NB4 (cell line): ENCODE measurements at regions not wholly inside any gene's neighbourhood (a gene's known extent, or its start where the extent isn't known, plus 50 kb on each side); places are given as distances from the start of the nearest gene placed in this dataset.

Experiments used
- MYC ChIP-seq: IDR thresholded peaks from 2 replicates; pipeline ENCODE4 v1.6.1; 2011; ENCODE audit warnings: low read depth, low read length
- TF ChIP-seq, protein P1 (sequence below): IDR thresholded peaks from one replicate; pipeline ENCODE4 v1.5.1; 2012; ENCODE audit warnings: low read depth, low read length

DNA sequence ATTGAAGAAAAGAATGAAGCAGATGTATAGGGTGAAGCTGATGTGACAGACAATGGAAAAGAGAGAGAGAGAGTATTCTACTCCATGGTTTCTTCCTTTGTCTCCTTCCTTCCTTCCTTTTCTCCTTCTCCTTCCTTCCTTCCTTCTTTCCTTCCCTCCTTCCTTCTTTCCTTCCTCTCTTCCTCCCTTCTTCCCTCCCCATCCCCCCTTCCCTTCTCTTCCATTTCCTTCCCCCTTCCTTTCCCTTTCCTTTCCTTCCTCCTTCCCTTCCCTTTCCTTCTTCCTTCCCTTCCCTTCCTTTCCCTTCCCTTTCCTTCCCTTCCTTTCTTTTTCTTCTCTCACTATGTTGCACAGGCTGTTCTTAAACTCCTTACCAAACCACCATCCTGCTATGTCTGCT lies 55.7 kb upstream of the GPR139 start:
- TF ChIP-seq, protein P1, sequence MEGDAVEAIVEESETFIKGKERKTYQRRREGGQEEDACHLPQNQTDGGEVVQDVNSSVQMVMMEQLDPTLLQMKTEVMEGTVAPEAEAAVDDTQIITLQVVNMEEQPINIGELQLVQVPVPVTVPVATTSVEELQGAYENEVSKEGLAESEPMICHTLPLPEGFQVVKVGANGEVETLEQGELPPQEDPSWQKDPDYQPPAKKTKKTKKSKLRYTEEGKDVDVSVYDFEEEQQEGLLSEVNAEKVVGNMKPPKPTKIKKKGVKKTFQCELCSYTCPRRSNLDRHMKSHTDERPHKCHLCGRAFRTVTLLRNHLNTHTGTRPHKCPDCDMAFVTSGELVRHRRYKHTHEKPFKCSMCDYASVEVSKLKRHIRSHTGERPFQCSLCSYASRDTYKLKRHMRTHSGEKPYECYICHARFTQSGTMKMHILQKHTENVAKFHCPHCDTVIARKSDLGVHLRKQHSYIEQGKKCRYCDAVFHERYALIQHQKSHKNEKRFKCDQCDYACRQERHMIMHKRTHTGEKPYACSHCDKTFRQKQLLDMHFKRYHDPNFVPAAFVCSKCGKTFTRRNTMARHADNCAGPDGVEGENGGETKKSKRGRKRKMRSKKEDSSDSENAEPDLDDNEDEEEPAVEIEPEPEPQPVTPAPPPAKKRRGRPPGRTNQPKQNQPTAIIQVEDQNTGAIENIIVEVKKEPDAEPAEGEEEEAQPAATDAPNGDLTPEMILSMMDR, result no peak
- TF ChIP-seq MYC, result no peak
